Vagina (tissue), 2 donors: ENCODE measurements at regions not wholly inside any gene's neighbourhood (a gene's known extent, or its start where the extent isn't known, plus 50 kb on each side); places are given as distances from the start of the nearest gene placed in this dataset.

Source experiments
- DNase-seq, 2 donors: peaks; one replicate each; pipeline ENCODE4 v3.0.0-alpha.2; 2017; ENCODE audit errors: extremely low spot score in 2 of 2
- H3K27ac ChIP-seq: fragments of 200-600 bp; sonication (generic); one replicate; pipeline ENCODE4 v1.5.1; 2019
- H3K27me3 ChIP-seq: fragments of 200-600 bp; sonication (generic); one replicate; pipeline ENCODE4 v1.5.1; 2019
- H3K36me3 ChIP-seq, 2 donors: fragments of 200-600 bp; sonication (generic); one replicate each; pipeline ENCODE4 v1.5.1; 2017 to 2019
- H3K4me1 ChIP-seq: fragments of 200-600 bp; sonication (generic); one replicate; pipeline ENCODE4 v1.5.1; 2019
- H3K4me3 ChIP-seq, 2 donors: fragments of 200-600 bp; sonication (generic); 1 replicate in 1 of 2; 2 replicates in 1 of 2; pipeline ENCODE4 v1.5.1; 2016 to 2019
- H3K9me3 ChIP-seq: fragments of 200-600 bp; sonication (generic); one replicate; pipeline ENCODE4 v1.5.1; 2019
- POLR2A ChIP-seq, 2 donors: fragments of 450-650 bp; IDR thresholded peaks; one replicate each; pipeline ENCODE4 v1.6.1; 2017; ENCODE audit warnings: antibody characterized with exemption in 2 of 2, mild to moderate bottlenecking in 2 of 2, moderate library complexity in 2 of 2
- POLR2AphosphoS5 ChIP-seq, 2 donors: sonication (generic); formaldehyde crosslinking; IDR thresholded peaks; one replicate each; pipeline ENCODE4 v1.9.0; 2017; ENCODE audit warnings: antibody characterized with exemption in 2 of 2, mild to moderate bottlenecking in 2 of 2, low read depth in 1 of 2; ENCODE audit not compliant: insufficient read depth in 1 of 2
- intact Hi-C: fragments of 100-400 bp; cut with DNase I; formaldehyde crosslinking; loops from one replicate; pipeline ENCODE4 v1.15.1; 2023
- TF ChIP-seq, protein P1 (sequence below), 3 experiments: fragments of 450-650 bp in 2 of 3; fragments of 200-600 bp in 1 of 3; sonication (generic) in 1 of 3; IDR thresholded peaks; one replicate each; pipeline ENCODE4 v1.5.1; 2017 to 2019; ENCODE audit warnings: antibody characterized with exemption in 3 of 3, mild to moderate bottlenecking in 2 of 3, moderate library complexity in 2 of 3

DNA sequence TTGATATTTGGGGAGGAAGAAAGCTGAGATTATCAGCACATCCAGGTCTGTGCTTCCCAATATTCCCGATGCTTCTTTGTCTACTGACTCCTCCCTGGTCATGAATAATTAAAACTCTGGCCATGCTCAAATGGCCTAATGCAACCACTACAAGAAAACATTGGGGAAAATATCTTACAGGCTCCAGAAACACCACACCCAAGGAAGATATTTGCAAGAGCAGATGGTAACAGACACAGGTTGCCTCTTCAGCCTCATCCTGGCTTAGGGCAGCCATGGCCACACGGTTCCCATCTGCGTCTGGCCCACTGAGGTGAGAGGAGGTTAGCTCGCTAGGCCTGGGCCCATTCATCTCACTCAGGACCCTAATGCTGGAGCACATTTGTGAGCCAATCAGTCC lies 108.4 kb upstream of the SDK1 start:
- Histone ChIP-seq H3K36me3 (no peaks in the 10 kb centered on the region), H3K9me3 (no peaks in the 10 kb centered on the region), H3K4me3 (no peak overlapping the region), H3K27me3 (no peaks in the 10 kb centered on the region), H3K4me1 (no peaks in the 10 kb centered on the region), H3K27ac (no peak overlapping the region)
- intact Hi-C loops = no loop called here
- DNase-seq = no peak
- TF ChIP-seq POLR2A (IDR thresholded peaks at IDR 0.05) (no peak), POLR2AphosphoS5 (IDR thresholded peaks at IDR 0.05; ENCODE audit: insufficient read depth in 1 of 2, low read depth in 1 of 2) (no peak)
- TF ChIP-seq, protein P1, sequence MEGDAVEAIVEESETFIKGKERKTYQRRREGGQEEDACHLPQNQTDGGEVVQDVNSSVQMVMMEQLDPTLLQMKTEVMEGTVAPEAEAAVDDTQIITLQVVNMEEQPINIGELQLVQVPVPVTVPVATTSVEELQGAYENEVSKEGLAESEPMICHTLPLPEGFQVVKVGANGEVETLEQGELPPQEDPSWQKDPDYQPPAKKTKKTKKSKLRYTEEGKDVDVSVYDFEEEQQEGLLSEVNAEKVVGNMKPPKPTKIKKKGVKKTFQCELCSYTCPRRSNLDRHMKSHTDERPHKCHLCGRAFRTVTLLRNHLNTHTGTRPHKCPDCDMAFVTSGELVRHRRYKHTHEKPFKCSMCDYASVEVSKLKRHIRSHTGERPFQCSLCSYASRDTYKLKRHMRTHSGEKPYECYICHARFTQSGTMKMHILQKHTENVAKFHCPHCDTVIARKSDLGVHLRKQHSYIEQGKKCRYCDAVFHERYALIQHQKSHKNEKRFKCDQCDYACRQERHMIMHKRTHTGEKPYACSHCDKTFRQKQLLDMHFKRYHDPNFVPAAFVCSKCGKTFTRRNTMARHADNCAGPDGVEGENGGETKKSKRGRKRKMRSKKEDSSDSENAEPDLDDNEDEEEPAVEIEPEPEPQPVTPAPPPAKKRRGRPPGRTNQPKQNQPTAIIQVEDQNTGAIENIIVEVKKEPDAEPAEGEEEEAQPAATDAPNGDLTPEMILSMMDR (IDR thresholded peaks at IDR 0.05) = no peak

DNA sequence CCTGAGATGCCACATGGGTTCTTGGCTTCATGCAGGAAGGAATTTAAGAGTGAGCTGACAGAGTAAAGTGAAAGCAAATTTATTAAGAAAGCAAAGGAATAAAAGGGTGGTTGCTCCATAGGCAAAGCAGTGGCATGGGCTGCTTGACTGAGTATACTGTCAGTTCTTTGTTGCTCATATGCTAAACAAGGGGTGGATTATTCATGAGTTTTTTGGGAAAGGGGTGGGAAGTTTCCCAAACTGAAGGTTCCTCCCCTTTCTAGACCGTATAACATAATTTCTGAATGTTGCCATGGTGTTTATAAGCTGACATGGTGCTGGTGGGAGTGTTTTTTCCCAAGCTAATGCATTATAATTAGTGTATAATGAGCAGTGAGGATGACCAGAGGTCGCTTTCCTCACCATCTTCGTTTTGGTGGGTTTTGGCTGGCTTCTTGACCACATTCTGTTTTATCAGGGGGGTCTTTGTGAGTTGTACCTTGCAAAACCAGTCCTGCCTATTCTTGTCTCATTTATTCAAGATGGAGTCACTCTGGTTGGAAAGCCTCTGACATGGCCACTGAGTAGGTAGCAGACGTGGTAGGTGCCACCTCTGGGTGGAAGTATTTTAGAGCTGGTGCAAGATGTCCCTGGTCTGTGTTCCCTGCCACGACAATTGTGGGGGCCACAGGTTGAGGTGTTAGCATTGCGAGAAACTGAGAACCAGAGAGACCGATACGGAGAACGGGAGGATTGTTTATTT lies 107.5 kb upstream of the SDK1 start:
- intact Hi-C loops = no loop called here
- H3K9me3 ChIP-seq = no peaks in the 10 kb centered on the region
- H3K27ac ChIP-seq = no peak overlapping the region
- H3K27me3 ChIP-seq = no peaks in the 10 kb centered on the region
- no peak for DNase-seq
- H3K36me3 ChIP-seq = no peaks in the 10 kb centered on the region
- H3K4me3 ChIP-seq = no peak overlapping the region
- TF ChIP-seq POLR2A (IDR thresholded peaks at IDR 0.05) (no peak), POLR2AphosphoS5 (IDR thresholded peaks at IDR 0.05; ENCODE audit: insufficient read depth in 1 of 2, low read depth in 1 of 2) (no peak)
- TF ChIP-seq, protein P1 (IDR thresholded peaks at IDR 0.05) = no peak
- no peaks in the 10 kb centered on the region for H3K4me1 ChIP-seq

DNA sequence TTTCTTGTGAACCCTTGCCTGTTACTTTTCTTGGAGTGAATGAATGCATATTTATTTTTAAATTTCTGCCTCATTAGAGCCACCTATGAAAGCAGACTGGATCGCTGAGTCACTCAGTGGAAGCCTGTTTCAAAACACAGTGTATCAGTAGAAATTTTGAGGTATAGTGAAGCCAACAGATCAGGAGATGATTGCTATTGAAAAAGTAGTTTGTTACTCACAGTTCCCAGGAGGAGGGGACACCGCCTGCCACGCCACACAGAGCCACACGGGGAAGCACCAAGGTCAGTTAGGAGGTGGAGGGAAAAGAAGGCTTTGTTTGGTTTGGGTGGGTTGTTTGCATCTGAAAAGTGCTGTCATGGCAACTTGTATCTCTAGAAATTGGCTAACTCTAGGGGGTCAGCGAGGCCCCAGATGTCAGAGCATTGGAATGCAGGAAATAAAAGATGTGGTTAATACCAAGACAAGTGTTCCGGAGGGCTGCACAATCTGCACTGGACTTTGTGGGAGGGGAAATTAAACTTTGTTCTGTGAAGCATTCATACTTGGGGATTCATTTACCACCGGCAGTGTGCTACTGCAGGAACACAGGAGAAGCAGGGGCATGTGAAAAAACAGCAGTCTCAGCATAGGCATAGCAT lies 106.4 kb upstream of the SDK1 start:
- Histone ChIP-seq H3K4me1 (no peaks in the 10 kb centered on the region), H3K27me3 (no peaks in the 10 kb centered on the region), H3K4me3 (no peak overlapping the region), H3K36me3 (no peaks in the 10 kb centered on the region), H3K9me3 (no peaks in the 10 kb centered on the region), H3K27ac (no peak overlapping the region)
- TF ChIP-seq POLR2A (IDR thresholded peaks at IDR 0.05) = no peak
- TF ChIP-seq POLR2AphosphoS5 (IDR thresholded peaks at IDR 0.05; ENCODE audit: insufficient read depth in 1 of 2, low read depth in 1 of 2) = no peak
- TF ChIP-seq, protein P1 (IDR thresholded peaks at IDR 0.05) = no peak
- no peak for DNase-seq
- intact Hi-C loops = no loop called here

DNA sequence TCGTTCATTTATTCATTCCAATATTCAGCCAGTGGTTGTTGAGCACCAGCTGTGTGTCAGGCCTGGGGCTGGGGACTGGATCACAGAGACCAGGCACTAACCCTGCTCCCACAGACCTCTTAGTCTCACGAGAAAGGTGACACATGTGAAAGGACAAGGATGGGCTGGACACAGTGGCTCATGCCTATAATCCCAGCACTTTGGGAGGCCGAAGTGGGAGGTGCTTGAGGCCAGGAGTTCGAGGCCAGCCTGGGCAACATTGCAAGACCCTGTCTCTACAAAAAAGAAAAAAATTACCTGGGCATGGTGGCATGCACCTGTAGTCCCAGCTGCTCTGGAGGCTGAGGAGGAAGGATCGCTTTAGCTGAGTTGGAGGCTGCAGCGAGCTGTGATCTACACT lies 105.9 kb upstream of the SDK1 start:
- Histone ChIP-seq H3K4me1 (no peaks in the 10 kb centered on the region), H3K4me3 (no peak overlapping the region), H3K36me3 (no peaks in the 10 kb centered on the region), H3K27ac (no peak overlapping the region), H3K9me3 (no peaks in the 10 kb centered on the region), H3K27me3 (no peaks in the 10 kb centered on the region)
- TF ChIP-seq POLR2AphosphoS5 (IDR thresholded peaks at IDR 0.05; ENCODE audit: insufficient read depth in 1 of 2, low read depth in 1 of 2) (no peak), POLR2A (IDR thresholded peaks at IDR 0.05) (no peak)
- TF ChIP-seq, protein P1 (IDR thresholded peaks at IDR 0.05) = no peak
- intact Hi-C loops = no loop called here
- DNase-seq = no peak
